Lower leg skin (tissue), 4 donors: ENCODE measurements at regions not wholly inside any gene's neighbourhood (a gene's known extent, or its start where the extent isn't known, plus 50 kb on each side); places are given as distances from the start of the nearest gene placed in this dataset.

Experiments
- DNase-seq, 2 donors: peaks; one replicate each; pipeline ENCODE4 v3.0.0-alpha.2; 2019; ENCODE audit warnings: low spot score in 2 of 2
- H3K4me3 ChIP-seq: fragments of 200-600 bp; sonication (generic); 2 replicates; pipeline ENCODE4 v1.5.1; 2017; ENCODE audit warnings: mild to moderate bottlenecking, low read depth; ENCODE audit not compliant: poor library complexity, severe bottlenecking
- CTCF ChIP-seq, 3 donors: fragments of 450-650 bp; IDR thresholded peaks; one replicate each; pipeline ENCODE4 v1.5.1; 2016; ENCODE audit warnings: antibody characterized with exemption in 3 of 3, mild to moderate bottlenecking in 3 of 3, moderate library complexity in 2 of 3
- POLR2A ChIP-seq, 2 donors: fragments of 450-650 bp; IDR thresholded peaks; one replicate each; pipeline ENCODE4 v1.6.1; 2016 to 2017; ENCODE audit warnings: antibody characterized with exemption in 2 of 2, mild to moderate bottlenecking in 1 of 2, moderate library complexity in 1 of 2
- WGBS, 2 donors: methylation state at CpG; one replicate each; pipeline ENCODE4 v1.1.5; 2018; 5-methylcytosine and 5-hydroxymethylcytosine counted together
- intact Hi-C: fragments of 100-400 bp; cut with DNase I; formaldehyde crosslinking; loops from one replicate; pipeline ENCODE4 v1.15.0; 2023; ENCODE audit warnings: low total_unique reads

- no peak for DNase-seq
- TF ChIP-seq CTCF (IDR thresholded peaks at IDR 0.05) (no peak), POLR2A (IDR thresholded peaks at IDR 0.05) (no peak)
- 19 to 30% methylated on average over 1 of the region's 1 CpG for WGBS, 2 donors
- H3K4me3 ChIP-seq = no peak overlapping the region
- intact Hi-C loops = no loop called here
Observed at GRCh38 chr4:137998666-137999429, 243.3 kb downstream of the SLC7A11 start.

GRCh38 chr4:137997496-137997895, 244.7 kb downstream of the SLC7A11 start:
- WGBS, 2 donors = 4 to 36% methylated on average over 1 of the region's 1 CpG
- no peak for TF ChIP-seq POLR2A (IDR thresholded peaks at IDR 0.05)
- TF ChIP-seq CTCF (IDR thresholded peaks at IDR 0.05) = no peak
- DNase-seq = no peak
- intact Hi-C loops = no loop called here
- H3K4me3 ChIP-seq = no peak overlapping the region

- H3K4me3 ChIP-seq = no peak overlapping the region
- intact Hi-C loops = no loop called here
- TF ChIP-seq POLR2A (IDR thresholded peaks at IDR 0.05) (no peak), CTCF (IDR thresholded peaks at IDR 0.05) (no peak)
- no peak for DNase-seq
Observed at GRCh38 chr4:137994853-137995252, 247.3 kb downstream of the SLC7A11 start.

GRCh38 chr4:137993232-137993631, 248.9 kb downstream of the SLC7A11 start:
- intact Hi-C loops = no loop called here
- DNase-seq = no peak
- no peak overlapping the region for H3K4me3 ChIP-seq
- TF ChIP-seq POLR2A (IDR thresholded peaks at IDR 0.05) (no peak), CTCF (IDR thresholded peaks at IDR 0.05) (no peak)
- 54 to 55% methylated on average over 1 of the region's 1 CpG for WGBS, 2 donors

- intact Hi-C loops = no loop called here
Observed at GRCh38 chr4:137981277-137981676, 260.9 kb downstream of the SLC7A11 start.

More at GRCh38 chr4:137981277-137981676, 260.9 kb downstream of the SLC7A11 start:
- TF ChIP-seq POLR2A (IDR thresholded peaks at IDR 0.05) (no peak), CTCF (IDR thresholded peaks at IDR 0.05) (no peak)
- no peak for DNase-seq
- H3K4me3 ChIP-seq = no peak overlapping the region
- WGBS, 2 donors = 83 to 90% methylated on average over 3 of the region's 3 CpGs
